Lower leg skin (tissue), 3 donors: ENCODE measurements at regions not wholly inside any gene's neighbourhood (a gene's known extent, or its start where the extent isn't known, plus 50 kb on each side); places are given as distances from the start of the nearest gene placed in this dataset.

Experiments used
- CTCF ChIP-seq, 3 donors: fragments of 450-650 bp; IDR thresholded peaks; one replicate each; pipeline ENCODE4 v1.5.1; 2016; ENCODE audit warnings: antibody characterized with exemption in 3 of 3, mild to moderate bottlenecking in 3 of 3, moderate library complexity in 2 of 3
- POLR2A ChIP-seq, 2 donors: fragments of 450-650 bp; IDR thresholded peaks; one replicate each; pipeline ENCODE4 v1.6.1; 2016 to 2017; ENCODE audit warnings: antibody characterized with exemption in 2 of 2, mild to moderate bottlenecking in 1 of 2, moderate library complexity in 1 of 2

GRCh38 chr11:70628176-70628854 lies 230.0 kb downstream of the CTTN start:
- no peak for TF ChIP-seq POLR2A (IDR thresholded peaks at IDR 0.05)
- TF ChIP-seq CTCF (IDR thresholded peaks at IDR 0.05): no peak
